ENCODE measurements at regions not wholly inside any gene's neighbourhood (a gene's known extent, or its start where the extent isn't known, plus 50 kb on each side); places are given as distances from the start of the nearest gene placed in this dataset.
A peak's percentile ranks its signal among the peaks of the same experiment; 100 is the strongest.

- Mint-ChIP-seq H3K27ac (no peak overlapping the region), H3K4me1 (peaks cover 4% of the 10 kb centered on the region), H3K9me3 (peaks cover 1% of the 10 kb centered on the region), H3K36me3 (no peaks in the 10 kb centered on the region), H3K27me3 (peaks cover 26% of the 10 kb centered on the region), H3K4me3 (no peak overlapping the region)
- DNase-seq (ENCODE audit: low spot score in 2 of 2) (no peak), ATAC-seq (ENCODE audit: low read depth) (no peak)
Observed at GRCh38 chr13:110798081-110798994, 84.8 kb downstream of the ING1 start.

- DNase-seq (ENCODE audit: low spot score in 2 of 2), result no peak
- H3K36me3 Mint-ChIP-seq, result no peaks in the 10 kb centered on the region
- no peak overlapping the region for H3K27ac Mint-ChIP-seq
- peaks cover 26% of the 10 kb centered on the region for H3K27me3 Mint-ChIP-seq
- H3K9me3 Mint-ChIP-seq, result peaks cover 1% of the 10 kb centered on the region
- H3K4me1 Mint-ChIP-seq, result peaks cover 4% of the 10 kb centered on the region
- no peak for ATAC-seq (ENCODE audit: low read depth)
- no peak overlapping the region for H3K4me3 Mint-ChIP-seq
Observed at GRCh38 chr13:110799246-110800236, 86.0 kb downstream of the ING1 start.

DNA sequence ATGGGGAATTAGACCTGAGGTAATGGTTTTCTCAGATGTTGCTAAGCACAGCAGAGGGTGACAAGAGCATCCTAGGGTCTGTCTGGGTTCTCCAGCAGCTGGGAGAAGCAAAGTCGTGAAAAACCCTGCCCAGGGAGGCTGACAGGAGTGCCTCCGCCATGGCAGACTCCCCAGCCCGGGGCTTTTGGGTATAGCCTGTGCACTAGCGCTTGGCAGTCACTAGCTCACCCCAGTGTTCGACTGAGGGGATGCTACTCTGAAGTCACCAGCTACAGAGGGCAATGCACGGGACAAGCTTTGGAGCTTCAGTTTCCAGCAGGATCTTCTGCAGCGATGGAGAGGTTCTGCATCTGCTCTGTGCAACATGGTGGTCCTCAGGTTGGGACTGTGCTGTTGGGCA is 87.5 kb downstream of the ING1 start:
- no peak overlapping the region for H3K27ac Mint-ChIP-seq
- no peaks in the 10 kb centered on the region for H3K36me3 Mint-ChIP-seq
- H3K9me3 Mint-ChIP-seq, result no peaks in the 10 kb centered on the region
- peak; percentile 44 for ATAC-seq (ENCODE audit: low read depth)
- H3K27me3 Mint-ChIP-seq, result peaks cover 29% of the 10 kb centered on the region
- H3K4me3 Mint-ChIP-seq, result no peak overlapping the region
- no peak for DNase-seq (ENCODE audit: low spot score in 2 of 2)
- H3K4me1 Mint-ChIP-seq, result peaks cover 4% of the 10 kb centered on the region

- no peak overlapping the region for H3K4me3 Mint-ChIP-seq
- no peak for DNase-seq (ENCODE audit: low spot score in 2 of 2)
- peaks cover 26% of the 10 kb centered on the region for H3K27me3 Mint-ChIP-seq
- no peaks in the 10 kb centered on the region for H3K9me3 Mint-ChIP-seq
- no peak overlapping the region for H3K27ac Mint-ChIP-seq
- peaks cover 4% of the 10 kb centered on the region for H3K4me1 Mint-ChIP-seq
- ATAC-seq (ENCODE audit: low read depth), result no peak
- no peaks in the 10 kb centered on the region for H3K36me3 Mint-ChIP-seq
Observed at GRCh38 chr13:110802260-110802659, 88.8 kb downstream of the ING1 start.

GRCh38 chr13:110806636-110807035 is 93.1 kb downstream of the ING1 start:
- no peak for DNase-seq (ENCODE audit: low spot score in 2 of 2)
- no peak overlapping the region for H3K4me3 Mint-ChIP-seq
- H3K36me3 Mint-ChIP-seq, result no peaks in the 10 kb centered on the region
- H3K4me1 Mint-ChIP-seq, result no peaks in the 10 kb centered on the region
- no peaks in the 10 kb centered on the region for H3K9me3 Mint-ChIP-seq
- H3K27ac Mint-ChIP-seq, result no peak overlapping the region
- ATAC-seq (ENCODE audit: low read depth), result no peak
- peaks cover 19% of the 10 kb centered on the region for H3K27me3 Mint-ChIP-seq

DNA sequence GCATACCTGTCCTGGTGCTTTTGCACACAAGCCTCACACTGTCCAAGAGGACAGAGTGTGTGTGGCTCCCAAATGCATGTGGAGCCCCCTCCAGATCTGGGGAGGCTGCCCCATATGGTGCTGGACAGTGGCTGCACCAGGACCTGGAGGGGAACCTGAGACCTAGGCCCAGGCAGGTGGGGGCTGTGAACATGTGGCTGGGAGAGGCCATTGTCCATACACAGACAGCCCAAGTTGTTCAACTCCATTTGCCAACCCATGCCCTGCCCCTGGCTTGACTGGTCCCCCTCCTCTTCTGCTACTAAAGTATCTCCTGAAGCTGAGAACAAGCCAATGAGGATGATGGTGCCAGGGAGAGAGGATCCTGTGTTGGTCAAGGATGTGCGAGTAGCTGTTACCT is 94.0 kb downstream of the ING1 start:
- no peak overlapping the region for H3K27ac Mint-ChIP-seq
- H3K27me3 Mint-ChIP-seq, result peaks cover 23% of the 10 kb centered on the region
- H3K4me1 Mint-ChIP-seq, result no peaks in the 10 kb centered on the region
- no peak for ATAC-seq (ENCODE audit: low read depth)
- no peak overlapping the region for H3K4me3 Mint-ChIP-seq
- no peaks in the 10 kb centered on the region for H3K9me3 Mint-ChIP-seq
- no peak for DNase-seq (ENCODE audit: low spot score in 2 of 2)
- no peaks in the 10 kb centered on the region for H3K36me3 Mint-ChIP-seq

GRCh38 chr13:110808138-110808537 is 94.6 kb downstream of the ING1 start:
- H3K9me3 Mint-ChIP-seq, result no peaks in the 10 kb centered on the region
- no peak overlapping the region for H3K27ac Mint-ChIP-seq
- peaks cover 25% of the 10 kb centered on the region for H3K27me3 Mint-ChIP-seq
- H3K36me3 Mint-ChIP-seq, result no peaks in the 10 kb centered on the region
- H3K4me1 Mint-ChIP-seq, result no peaks in the 10 kb centered on the region
- ATAC-seq (ENCODE audit: low read depth) (no peak), DNase-seq (ENCODE audit: low spot score in 2 of 2) (no peak)
- H3K4me3 Mint-ChIP-seq, result no peak overlapping the region

GRCh38 chr13:110809871-110810486 is 96.5 kb downstream of the ING1 start:
- Mint-ChIP-seq H3K4me1 (no peaks in the 10 kb centered on the region), H3K4me3 (no peak overlapping the region), H3K36me3 (no peaks in the 10 kb centered on the region), H3K27me3 (peaks cover 29% of the 10 kb centered on the region), H3K9me3 (no peaks in the 10 kb centered on the region), H3K27ac (no peak overlapping the region)
- DNase-seq (ENCODE audit: low spot score in 2 of 2) (no peak), ATAC-seq (ENCODE audit: low read depth) (no peak)

DNA sequence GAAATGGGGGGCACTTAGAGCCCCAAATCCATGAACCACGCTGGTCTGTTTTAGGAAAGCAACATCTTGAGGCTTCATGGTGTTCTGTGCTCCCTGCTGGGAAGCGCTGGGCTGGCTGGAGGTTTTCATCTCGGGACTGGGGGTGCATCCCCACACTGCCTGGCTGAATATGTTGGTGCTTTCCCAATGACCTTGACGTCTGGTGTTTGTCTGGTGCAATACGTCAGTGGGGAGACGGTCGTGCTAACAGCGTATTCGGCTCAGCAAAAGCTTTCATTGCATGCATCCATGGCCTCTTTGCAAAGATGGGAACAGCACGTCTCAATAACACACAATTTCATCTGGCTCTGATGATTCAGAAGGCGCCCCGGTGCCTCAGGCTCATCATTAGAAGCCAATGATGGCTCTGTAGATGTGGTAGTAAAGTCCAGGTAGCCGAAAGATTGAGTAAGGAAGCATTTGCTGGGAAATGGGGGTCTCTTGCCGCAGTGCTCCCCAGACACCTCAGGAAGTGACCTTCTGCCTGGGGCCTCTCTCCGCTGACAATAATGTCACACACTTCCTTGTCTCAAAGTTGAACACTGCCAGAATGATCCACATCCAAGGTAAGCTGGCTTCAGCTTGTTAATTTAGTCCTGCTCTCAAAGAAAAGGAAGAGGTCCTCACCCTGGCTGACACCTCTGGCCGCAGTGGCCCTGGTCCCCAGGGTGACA is 97.7 kb downstream of the ING1 start:
- Mint-ChIP-seq H3K4me1 (no peaks in the 10 kb centered on the region), H3K36me3 (no peaks in the 10 kb centered on the region), H3K9me3 (no peaks in the 10 kb centered on the region), H3K27ac (no peak overlapping the region), H3K4me3 (no peak overlapping the region), H3K27me3 (peaks cover 27% of the 10 kb centered on the region)
- no peak for DNase-seq (ENCODE audit: low spot score in 2 of 2)
- no peak for ATAC-seq (ENCODE audit: low read depth)

GRCh38 chr13:110811771-110812120 is 98.2 kb downstream of the ING1 start:
- no peaks in the 10 kb centered on the region for H3K9me3 Mint-ChIP-seq
- H3K36me3 Mint-ChIP-seq, result no peaks in the 10 kb centered on the region
- ATAC-seq (ENCODE audit: low read depth), result peak; percentile 77
- H3K27ac Mint-ChIP-seq, result no peak overlapping the region
- no peak for DNase-seq (ENCODE audit: low spot score in 2 of 2)
- H3K4me3 Mint-ChIP-seq, result peak overlapping the region; percentile 53
- no peaks in the 10 kb centered on the region for H3K4me1 Mint-ChIP-seq
- H3K27me3 Mint-ChIP-seq, result peaks cover 27% of the 10 kb centered on the region

- ATAC-seq (ENCODE audit: low read depth), result peak; percentile 12
- no peak for DNase-seq (ENCODE audit: low spot score in 2 of 2)
- H3K36me3 Mint-ChIP-seq, result no peaks in the 10 kb centered on the region
- peak overlapping the region; percentile 53 for H3K4me3 Mint-ChIP-seq
- H3K4me1 Mint-ChIP-seq, result no peaks in the 10 kb centered on the region
- H3K27me3 Mint-ChIP-seq, result peaks cover 27% of the 10 kb centered on the region
- H3K27ac Mint-ChIP-seq, result no peak overlapping the region
- H3K9me3 Mint-ChIP-seq, result no peaks in the 10 kb centered on the region
Observed at GRCh38 chr13:110812121-110812868, 98.8 kb downstream of the ING1 start.

- no peak for ATAC-seq (ENCODE audit: low read depth)
- no peak for DNase-seq (ENCODE audit: low spot score in 2 of 2)
- no peak overlapping the region for H3K4me3 Mint-ChIP-seq
- peaks cover 25% of the 10 kb centered on the region for H3K27me3 Mint-ChIP-seq
- no peaks in the 10 kb centered on the region for H3K4me1 Mint-ChIP-seq
- no peak overlapping the region for H3K27ac Mint-ChIP-seq
- H3K9me3 Mint-ChIP-seq, result no peaks in the 10 kb centered on the region
- H3K36me3 Mint-ChIP-seq, result no peaks in the 10 kb centered on the region
Observed at GRCh38 chr13:110812869-110813645, 99.6 kb downstream of the ING1 start.
